ENCODE measurements at regions not wholly inside any gene's neighbourhood (a gene's known extent, or its start where the extent isn't known, plus 50 kb on each side); places are given as distances from the start of the nearest gene placed in this dataset.
A peak's percentile ranks its signal among the peaks of the same experiment; 100 is the strongest.
"Not testable (repeated sequence)": the region's sequence is repeated elsewhere in the genome, so short reads cannot be mapped to it uniquely, and the experiment has no call there.

- 84 to 93% (median 89%) methylated on average over 7 of the region's 7 CpGs for WGBS, 5 donors
- no peaks in the 10 kb centered on the region for H3K9me3 ChIP-seq
- DNase-seq: no peak
- H3K27ac ChIP-seq: peak overlapping the region in 1 of 8 donors; percentile 1
- no peak for TF ChIP-seq POLR2AphosphoS5 (IDR thresholded peaks at IDR 0.05)
- TF ChIP-seq, protein P1, sequence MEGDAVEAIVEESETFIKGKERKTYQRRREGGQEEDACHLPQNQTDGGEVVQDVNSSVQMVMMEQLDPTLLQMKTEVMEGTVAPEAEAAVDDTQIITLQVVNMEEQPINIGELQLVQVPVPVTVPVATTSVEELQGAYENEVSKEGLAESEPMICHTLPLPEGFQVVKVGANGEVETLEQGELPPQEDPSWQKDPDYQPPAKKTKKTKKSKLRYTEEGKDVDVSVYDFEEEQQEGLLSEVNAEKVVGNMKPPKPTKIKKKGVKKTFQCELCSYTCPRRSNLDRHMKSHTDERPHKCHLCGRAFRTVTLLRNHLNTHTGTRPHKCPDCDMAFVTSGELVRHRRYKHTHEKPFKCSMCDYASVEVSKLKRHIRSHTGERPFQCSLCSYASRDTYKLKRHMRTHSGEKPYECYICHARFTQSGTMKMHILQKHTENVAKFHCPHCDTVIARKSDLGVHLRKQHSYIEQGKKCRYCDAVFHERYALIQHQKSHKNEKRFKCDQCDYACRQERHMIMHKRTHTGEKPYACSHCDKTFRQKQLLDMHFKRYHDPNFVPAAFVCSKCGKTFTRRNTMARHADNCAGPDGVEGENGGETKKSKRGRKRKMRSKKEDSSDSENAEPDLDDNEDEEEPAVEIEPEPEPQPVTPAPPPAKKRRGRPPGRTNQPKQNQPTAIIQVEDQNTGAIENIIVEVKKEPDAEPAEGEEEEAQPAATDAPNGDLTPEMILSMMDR (IDR thresholded peaks at IDR 0.05 in 8 of 11, conservative IDR thresholded peaks at IDR 0.05 in 3 of 11): no peak
- no peak for TF ChIP-seq POLR2A (IDR thresholded peaks at IDR 0.05)
- H3K27me3 ChIP-seq (replicated peaks in 1 of 7): no peaks in the 10 kb centered on the region
- peaks cover 0 to 41% (median 7%) of the 10 kb centered on the region in 6 donors for H3K4me1 ChIP-seq
- no peaks in the 10 kb centered on the region for H3K36me3 ChIP-seq
- intact Hi-C loops (cut with DNase I; ENCODE audit: low total_unique reads): no loop called here
- no peak overlapping the region for H3K4me3 ChIP-seq
These were observed 76.6 kb upstream of the ABCA1 start for GRCh38 chr9:105004466-105005090.

DNA sequence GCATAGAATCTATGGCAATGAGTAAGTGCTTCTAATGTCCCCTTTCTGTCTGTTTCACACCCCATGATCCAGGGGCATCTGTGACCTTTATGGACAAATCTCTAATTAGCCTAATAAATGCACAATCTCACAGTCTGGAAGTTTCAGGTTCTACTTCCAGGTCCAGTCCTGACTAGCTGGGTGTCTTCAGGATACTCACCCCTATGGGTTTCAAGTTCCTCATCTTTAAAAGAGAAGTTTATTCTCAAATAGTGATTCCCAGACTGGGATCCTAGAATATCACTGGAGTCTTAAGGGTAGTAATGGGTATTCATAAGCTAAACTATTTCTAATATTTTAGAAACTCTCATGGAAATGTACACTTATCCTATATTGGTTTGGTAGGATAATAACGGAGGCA, 77.2 kb upstream of the ABCA1 start:
- Histone ChIP-seq H3K9me3 (no peaks in the 10 kb centered on the region), H3K4me3 (no peak overlapping the region), H3K27ac (no peak overlapping the region), H3K36me3 (no peaks in the 10 kb centered on the region), H3K27me3 (replicated peaks in 1 of 7) (no peaks in the 10 kb centered on the region), H3K4me1 (peaks cover 0 to 41% (median 7%) of the 10 kb centered on the region in 6 donors)
- no peak for TF ChIP-seq POLR2AphosphoS5 (IDR thresholded peaks at IDR 0.05)
- DNase-seq: no peak
- WGBS, 5 donors: 83 to 100% (median 98%) methylated on average over 1 of the region's 1 CpG
- intact Hi-C loops (cut with DNase I; ENCODE audit: low total_unique reads): no loop called here

DNA sequence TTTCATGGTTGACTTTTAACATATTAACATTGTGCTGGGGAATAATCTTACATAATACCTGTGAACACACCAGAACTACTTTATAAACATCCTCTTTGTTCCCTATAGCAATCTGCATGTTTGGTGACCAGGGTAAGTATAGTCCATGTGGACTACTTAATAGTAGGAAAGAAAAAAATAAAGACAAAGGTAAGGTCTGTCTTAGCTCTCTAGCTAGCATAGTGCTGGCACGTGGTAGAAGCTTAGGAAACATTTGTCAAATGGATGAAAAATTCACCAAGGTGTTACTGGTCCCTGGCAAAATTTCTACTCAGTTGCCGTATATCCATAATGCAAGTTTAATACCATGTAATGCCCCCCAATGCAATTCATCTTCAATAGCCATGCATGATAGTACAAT, 78.6 kb upstream of the ABCA1 start:
- intact Hi-C loops (cut with DNase I; ENCODE audit: low total_unique reads): no loop called here
- Histone ChIP-seq H3K36me3 (no peaks in the 10 kb centered on the region), H3K27me3 (replicated peaks in 1 of 7) (no peaks in the 10 kb centered on the region), H3K9me3 (no peaks in the 10 kb centered on the region), H3K4me3 (peak overlapping the region in 1 of 8 donors; percentile 8), H3K4me1 (peaks cover 0 to 41% (median 7%) of the 10 kb centered on the region in 6 donors), H3K27ac (peak overlapping the region in 6 of 8 donors; percentile 43 to 81 (median 64))
- no peak for DNase-seq
- TF ChIP-seq POLR2A (IDR thresholded peaks at IDR 0.05) (no peak), POLR2AphosphoS5 (IDR thresholded peaks at IDR 0.05) (no peak)
- TF ChIP-seq, protein P1 (IDR thresholded peaks at IDR 0.05 in 8 of 11, conservative IDR thresholded peaks at IDR 0.05 in 3 of 11): no peak
- 41 to 73% (median 55%) methylated on average over 2 of the region's 2 CpGs for WGBS, 5 donors

GRCh38 chr9:105007143-105007542, 79.2 kb upstream of the ABCA1 start:
- TF ChIP-seq POLR2AphosphoS5 (IDR thresholded peaks at IDR 0.05) (peak in 1 of 3 donors; percentile 50), POLR2A (IDR thresholded peaks at IDR 0.05) (no peak)
- TF ChIP-seq, protein P1 (IDR thresholded peaks at IDR 0.05 in 8 of 11, conservative IDR thresholded peaks at IDR 0.05 in 3 of 11): no peak
- Histone ChIP-seq H3K27ac (peak overlapping the region in 6 of 8 donors; percentile 43 to 81 (median 64)), H3K36me3 (no peaks in the 10 kb centered on the region), H3K27me3 (replicated peaks in 1 of 7) (no peaks in the 10 kb centered on the region), H3K4me3 (peak overlapping the region in 1 of 8 donors; percentile 8), H3K9me3 (no peaks in the 10 kb centered on the region), H3K4me1 (peaks cover 0 to 41% (median 7%) of the 10 kb centered on the region in 6 donors)
- WGBS, 5 donors: 21 to 46% (median 33%) methylated on average over 2 of the region's 2 CpGs
- intact Hi-C loops (cut with DNase I; ENCODE audit: low total_unique reads): no loop called here
- DNase-seq: no peak

DNA sequence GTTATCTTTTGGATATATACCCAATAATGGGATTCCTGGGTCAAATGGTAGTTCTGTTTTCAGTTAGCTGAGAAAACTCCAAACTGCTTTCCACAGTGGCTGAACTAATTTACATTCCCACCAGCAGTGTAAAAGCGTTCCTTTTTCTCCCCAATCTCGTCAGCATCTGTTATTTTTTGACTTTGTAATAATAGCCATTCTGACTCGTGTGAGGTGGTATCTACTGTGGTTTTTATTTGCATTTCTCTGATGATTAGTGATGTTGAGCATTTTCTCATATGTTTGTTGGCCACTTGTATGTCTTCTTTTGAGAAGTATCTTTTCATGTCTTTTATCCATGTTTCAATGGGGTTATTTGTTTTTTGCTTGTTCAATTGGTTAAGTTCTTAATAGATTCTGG, 82.1 kb upstream of the ABCA1 start:
- H3K36me3 ChIP-seq; intact Hi-C loops (cut with DNase I; ENCODE audit: low total_unique reads); H3K27me3 ChIP-seq (replicated peaks in 1 of 7); H3K27ac ChIP-seq; H3K4me3 ChIP-seq; DNase-seq; H3K9me3 ChIP-seq: not testable (repeated sequence)
- H3K4me1 ChIP-seq: peaks cover 0 to 29% (median 5%) of the 10 kb centered on the region in 6 donors
- 49 to 83% (median 72%) methylated on average over 3 of the region's 3 CpGs for WGBS, 5 donors
